ENCODE measurements at regions not wholly inside any gene's neighbourhood (a gene's known extent, or its start where the extent isn't known, plus 50 kb on each side); places are given as distances from the start of the nearest gene placed in this dataset.

DNA sequence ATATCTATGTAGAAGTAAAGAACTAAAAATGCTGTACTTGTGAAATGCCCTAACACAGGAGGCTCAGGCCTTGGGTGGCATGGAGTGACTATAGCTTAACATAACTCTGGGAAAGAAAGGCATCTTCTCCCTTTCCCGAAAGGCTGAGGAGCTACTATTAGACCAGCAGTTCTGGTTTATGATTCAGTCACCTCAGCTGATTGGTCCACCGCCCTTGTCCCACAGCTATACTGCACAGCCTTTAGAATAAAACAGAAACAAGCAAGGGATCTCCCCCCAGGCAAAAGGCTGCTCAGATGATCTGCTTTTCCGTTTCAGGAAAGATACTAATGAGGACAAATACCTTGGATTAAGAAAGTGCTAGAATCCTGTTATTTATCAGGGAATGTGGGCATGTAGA, 171.3 kb downstream of the SNCA start:
- DNase-seq = no peak

DNA sequence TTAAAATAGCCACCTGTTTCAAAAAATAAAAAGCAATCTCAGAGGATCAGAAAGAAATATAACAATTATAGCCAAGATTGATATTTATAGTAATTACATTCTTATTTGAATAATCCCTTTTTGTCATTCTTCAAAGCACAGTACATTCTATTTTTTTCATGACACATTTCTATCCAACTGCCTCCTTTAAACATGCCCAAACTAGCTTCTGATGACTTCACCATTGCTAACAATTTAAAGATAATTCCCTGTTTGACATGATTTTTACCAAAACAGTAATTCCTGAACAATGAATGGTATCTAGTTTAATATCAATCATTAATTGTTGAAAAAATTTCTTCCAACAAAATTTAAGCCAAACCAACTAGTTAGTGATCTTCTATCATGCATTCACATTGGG, 172.4 kb downstream of the SNCA start:
- no peak for DNase-seq

DNA sequence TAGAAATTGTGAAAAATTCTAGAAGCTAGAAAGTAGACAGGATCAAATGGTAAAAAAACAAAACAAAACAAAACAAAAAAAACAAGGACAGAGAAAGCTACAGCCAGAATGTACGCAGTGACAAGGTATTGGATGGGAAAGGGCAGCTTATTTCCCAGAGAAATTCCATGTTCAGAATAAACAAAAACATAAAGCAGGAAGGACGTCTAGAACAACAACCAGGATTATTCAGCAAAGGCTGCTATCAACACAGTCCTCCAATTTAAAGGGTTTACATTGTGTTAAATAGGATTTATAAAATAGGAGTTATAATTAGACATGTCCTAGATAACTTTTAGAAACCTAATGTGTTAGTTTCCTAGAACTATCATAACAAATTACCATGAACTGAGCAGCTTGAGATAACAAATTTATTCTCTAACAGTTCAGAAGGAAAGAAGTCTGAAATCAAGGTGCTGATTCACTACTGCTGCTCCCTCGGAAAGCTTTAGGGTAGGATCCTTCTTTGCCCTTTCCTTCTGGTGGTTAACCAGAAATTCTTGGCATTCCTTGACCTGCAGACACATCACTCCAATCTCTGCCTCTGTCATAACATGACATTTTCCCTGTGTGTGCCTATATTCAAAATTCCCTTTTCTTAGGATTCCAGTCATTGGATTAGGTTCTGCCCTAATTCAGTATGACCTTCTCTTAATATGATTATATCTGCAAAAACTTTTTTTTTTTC, 175.6 kb downstream of the SNCA start:
- no peak for DNase-seq

DNA sequence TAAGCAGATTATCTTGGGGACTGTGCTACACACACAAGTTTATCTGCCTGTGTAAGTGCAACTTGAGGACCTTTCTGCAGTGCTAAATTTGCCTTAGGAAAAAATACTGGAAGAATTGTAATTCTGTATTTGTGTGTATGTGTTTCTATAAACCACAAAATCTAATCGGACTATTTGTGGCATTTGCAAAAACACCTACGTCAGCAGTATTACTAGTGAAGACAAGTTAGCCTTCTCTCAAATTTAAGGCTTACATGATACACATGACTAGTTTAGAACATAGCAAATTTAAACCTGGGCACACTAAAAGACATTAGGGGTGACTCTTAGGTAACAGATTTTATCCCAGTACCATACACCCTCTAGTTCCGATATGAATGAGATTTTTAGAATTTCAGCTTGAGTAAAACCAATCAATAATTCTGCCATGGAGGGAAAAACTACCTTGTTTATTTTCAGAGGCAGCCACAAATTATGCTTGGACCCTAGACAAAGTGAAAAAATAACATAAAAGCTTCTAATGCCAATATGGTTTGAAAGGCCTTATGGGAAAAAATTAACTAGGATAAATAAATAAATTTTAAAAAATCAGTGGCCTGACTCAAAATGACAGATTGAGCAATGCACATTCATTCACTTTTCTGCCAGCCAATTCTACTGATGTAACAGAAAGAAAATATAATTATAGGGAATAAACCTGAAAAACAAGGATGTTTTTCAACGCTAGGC, 176.4 kb downstream of the SNCA start:
- no peak for DNase-seq

DNA sequence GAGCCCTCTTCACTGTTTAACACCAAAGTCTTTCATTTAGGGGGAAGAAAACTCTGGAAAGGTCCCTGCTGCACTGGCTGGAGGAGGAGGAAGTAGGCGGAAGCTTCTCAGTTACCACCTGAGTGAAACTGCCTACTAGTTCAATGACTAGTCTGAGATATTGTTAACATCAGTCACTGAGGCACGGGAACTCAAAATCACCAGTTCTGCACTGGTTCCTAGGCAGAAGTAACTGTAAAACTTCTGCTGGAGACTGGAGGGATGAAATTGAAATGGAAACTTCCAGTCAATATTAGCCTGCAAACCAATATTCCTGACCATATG, 178.3 kb downstream of the SNCA start:
- no peak for DNase-seq

DNA sequence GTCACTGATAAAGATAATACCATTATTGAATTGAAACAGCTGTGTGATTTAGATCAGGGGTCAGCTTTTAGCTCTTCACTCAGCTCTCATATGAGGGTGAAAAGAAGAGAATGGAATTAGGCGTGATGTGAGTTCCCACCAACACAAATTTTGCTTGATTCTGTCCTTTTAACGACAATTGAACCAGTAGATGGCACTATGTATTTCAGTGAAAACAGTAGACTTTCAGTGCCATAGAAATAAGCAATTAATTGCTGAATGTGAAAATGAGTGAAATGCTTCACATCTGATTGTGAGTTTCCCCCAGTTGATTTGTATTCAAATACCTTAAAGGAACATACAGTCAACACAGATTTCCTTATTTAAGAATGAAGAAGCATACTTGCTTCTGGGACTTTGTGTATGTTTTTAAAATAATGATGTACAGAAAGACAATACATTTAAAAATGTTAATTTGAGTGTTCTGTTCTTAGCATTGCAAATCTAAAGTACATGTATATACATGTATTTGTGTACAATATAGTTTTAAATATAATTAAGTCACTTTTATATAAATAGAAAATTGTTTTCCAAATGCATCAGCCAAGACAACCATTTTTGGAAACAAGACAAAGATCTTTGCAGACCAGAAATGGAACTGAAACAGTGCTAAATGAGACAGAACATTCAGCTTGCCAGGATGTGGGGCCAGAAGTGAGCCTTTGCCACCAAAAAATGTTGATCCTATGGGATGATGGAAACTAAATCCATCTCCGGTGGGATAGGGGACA, 178.8 kb downstream of the SNCA start:
- DNase-seq = no peak

DNA sequence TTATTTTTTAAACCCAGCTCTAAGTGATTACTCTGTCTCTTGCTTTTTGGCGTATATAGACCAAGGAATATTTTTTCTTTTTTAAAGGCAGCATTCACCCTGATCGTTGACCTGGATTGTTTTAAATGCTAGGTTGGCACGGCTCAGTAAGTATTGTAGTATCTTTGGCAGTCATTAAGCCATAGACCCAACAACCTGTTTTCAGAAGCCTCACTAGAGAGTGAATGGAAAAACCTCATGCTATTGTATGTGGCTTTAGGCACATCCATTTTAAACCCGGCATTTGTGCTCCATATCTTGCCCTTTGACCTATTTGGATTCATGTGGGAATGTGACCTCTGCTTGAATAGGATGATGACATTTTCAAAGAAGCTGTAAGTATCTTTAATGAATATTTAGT, 183.9 kb downstream of the SNCA start:
- no peak for DNase-seq

DNA sequence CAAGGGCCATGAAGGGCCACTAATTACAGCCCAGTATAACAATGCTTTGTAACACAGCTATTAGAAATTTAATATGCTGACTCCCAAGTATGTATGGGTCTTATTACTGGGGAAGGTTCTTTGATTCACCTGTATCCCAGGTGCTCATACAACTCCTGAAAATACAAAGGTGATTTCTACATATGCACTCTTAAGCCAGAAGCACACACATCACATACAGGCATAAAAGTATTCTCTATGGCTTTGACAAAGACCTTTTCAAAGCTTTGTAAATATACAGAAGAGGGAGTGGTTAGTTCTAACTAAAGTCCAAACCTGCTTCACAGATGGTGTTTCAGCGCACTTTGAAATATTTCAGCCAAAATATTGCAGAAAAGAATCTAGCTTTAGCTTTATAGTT, 191.5 kb downstream of the SNCA start:
- DNase-seq = no peak

DNA sequence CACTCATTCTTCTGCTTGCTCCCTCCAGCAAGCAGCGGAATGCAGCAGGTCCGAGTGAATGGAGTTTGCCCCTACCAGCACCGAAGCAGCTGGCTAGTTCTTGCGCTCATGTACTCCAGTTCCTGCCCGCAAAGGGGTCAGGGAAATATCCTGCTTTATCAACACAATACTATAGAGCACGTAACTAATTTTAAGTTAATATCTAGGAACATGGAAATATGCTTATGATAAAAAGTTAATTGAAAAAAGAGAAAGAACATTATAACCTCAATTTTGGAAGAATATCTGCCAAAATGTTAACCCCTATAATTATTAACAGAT, 195.6 kb downstream of the SNCA start:
- DNase-seq = no peak

DNA sequence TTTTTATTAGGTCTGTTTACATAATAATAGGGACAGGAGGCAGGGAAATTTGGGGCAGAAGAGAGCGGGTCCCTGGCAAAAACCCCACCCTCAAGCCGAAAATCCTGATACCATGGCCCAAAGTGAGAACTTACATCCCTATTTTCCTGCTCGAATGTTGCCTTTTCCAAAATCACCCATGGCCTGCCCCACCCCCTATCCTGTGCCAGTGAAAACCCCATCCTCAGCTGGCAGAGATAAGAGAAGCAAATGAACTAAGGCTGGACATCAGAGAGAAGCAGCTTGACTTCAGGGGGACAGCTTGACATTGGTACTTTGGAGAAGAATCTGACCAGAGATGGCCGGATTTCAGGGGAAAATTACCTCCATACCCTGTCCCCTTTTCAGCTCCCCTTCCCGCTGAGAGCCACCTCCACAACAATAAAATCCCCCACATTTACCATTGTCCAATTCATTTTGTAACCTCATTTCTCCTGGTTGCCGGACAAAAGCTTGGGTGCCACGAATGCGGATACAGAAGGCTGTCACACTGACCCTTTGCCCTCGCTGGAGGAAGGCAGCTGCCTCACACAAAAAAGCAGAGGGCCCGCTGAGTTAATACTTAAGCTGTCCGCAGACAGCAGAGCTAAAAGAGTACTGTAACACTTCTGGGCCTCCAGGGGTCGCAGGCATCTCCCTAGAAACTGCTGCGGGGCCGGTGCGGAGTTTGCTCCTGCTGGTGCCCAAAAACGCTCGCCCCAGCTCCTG, 196.2 kb downstream of the SNCA start:
- no peak for DNase-seq

DNA sequence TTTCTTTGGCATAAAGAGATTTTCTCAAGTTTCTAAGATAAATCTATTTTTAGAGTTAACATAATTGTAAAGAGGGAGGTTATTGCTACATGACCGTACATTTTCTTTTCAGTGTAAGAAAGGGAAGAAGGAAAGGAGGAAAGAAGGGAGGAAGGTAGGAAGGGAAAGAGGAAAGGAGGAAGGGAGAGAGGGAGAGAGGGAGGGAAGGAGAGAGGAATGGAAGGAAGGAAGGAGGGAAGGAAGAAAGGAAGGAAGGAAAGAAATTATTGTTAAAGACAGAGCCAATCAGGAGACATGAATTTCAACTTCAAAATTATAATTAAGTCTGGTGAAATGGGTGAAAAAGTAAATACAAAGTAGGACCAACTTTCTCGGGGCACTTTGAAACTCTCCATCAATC, 197.6 kb downstream of the SNCA start:
- no peak for DNase-seq

DNA sequence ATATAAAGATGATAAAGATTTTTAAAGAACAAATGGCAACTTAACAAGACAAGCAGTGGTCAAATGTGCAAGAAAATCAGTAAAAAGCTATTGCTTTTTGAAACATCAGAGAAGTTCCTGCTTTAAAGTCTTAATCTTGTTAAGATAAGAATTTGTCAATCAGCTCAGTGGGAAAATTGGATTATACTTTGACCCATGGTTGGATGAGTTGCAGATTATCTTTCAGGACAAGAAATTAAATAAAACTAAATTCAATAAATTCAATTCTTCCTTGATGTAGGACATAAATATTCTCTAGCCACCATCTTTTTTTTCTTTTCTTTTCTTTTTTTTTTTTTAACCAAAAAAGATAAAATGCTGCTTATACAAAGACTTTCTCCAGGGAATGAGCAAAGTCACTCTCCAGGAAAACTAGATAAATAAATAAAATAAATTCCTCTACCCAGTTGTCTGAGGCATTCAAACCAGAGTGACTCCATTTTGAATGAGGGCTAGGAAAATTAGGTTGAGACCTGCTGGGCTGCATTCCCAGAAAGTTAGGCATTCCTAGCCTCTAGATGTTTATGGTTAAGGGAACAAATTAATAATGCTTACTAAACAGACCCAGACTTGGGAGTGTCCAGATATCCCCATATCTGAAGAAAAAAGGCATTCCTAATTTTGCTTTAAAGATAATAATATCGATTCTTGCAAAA, 211.2 kb downstream of the SNCA start:
- no peak for DNase-seq

DNA sequence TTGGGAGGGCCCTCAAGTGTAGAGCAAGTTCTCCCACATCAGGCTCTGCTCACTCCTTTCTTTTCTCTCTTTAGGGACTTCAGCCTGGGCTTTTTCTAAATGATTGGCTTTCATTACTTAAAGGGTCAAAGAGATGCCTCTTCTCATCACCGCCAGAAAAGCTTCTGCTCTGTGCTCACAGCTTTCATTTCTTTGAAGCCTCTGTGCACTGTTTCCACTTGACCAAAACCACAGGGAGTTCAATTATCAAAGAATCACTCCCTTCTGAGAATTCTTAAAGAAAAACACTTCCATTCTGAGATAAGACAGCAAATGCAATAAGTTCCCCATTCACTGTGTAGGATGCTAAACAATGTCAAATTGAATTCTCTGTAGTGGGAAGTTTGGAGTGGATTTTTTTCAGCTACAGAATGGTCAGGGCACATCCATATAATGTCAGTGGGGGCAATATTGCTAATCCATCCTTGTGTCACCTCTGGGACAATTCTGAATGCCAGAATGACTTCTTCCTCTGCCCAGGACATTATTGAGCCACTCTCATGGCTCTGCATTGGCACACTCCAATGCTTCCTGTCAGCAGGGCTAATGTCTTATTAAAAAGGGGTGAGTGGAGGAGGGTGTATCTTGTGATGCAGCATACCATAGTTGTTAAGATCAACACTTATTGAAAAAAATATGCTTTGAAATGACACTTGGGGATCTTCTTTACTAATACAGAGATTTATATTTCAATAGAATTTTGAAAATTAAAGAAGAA, 217.6 kb downstream of the SNCA start:
- DNase-seq = no peak

DNA sequence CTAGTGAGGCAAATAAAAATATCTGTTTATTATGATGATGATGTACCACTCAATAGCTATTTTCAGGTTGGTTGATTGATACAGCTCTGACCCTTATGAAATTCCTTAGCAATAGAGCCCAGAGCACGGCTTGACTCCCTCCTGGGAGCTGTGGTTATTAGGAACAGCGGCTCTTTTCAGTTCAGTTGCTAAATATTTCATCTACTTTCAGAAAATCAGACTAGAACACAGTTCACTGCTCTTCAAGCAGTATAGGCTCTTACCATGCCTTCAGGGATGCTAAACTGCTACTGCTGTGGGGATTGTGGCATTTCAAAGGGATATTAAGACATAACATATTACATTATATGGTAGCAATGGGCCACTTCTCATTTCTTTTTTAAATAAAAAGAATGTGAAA, 218.8 kb downstream of the SNCA start:
- no peak for DNase-seq

DNA sequence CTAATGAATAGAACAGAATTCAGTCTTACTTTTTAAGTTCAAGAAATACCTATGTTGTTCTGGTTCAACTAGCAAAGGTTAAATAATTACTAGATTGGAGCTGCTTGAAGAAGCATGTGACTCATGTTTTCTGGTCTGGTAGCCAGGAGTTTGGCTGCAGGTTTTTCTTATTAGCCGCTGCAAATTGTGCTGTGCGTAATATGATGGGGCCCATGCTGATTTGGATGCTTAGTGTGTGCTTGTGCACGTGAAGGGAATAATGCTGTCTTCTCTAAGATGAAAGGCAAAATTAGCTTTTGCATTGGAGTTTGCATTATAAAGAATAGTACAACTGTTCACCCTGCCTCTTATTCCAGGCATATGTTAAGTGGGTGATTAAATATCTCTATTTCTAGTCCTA, 219.6 kb downstream of the SNCA start:
- DNase-seq = no peak

DNA sequence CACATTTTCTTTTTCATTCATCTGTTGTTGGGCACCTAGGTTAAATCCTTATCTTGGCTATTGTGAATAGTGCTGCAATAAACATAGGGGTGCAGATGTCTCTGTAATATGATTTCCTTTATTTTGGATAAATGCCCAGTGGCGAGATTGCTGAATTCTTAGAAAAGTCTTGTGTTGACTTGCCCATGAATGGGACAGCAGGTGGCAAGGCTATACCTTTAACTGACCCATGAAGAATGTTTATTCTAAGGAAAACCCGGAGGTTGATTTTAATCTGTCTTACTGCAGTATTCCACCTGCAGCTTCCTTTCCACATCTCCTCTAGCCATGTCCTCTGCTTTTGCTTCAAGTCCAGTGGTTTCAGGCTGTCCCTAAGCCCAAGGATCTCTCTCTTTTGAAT, 220.6 kb downstream of the SNCA start:
- no peak for DNase-seq

DNA sequence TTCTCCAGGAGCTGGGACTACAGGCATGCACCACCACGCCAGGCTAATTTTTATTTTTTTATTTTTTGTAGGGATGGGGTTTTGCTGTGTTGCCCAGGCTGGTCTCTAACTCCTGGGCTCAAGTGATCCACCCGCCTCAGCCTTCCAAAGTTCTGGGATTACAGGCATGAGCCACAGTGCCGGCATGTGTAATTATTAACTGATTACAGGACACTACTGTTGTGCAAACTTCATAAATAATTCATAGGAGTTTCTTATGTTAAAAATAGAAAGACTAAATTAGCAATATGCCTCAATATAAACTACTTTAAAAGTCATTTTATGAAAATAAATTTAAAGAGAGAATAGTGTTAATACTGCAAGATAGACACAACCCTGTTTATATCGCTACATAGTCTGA, 221.9 kb downstream of the SNCA start:
- DNase-seq = no peak

DNA sequence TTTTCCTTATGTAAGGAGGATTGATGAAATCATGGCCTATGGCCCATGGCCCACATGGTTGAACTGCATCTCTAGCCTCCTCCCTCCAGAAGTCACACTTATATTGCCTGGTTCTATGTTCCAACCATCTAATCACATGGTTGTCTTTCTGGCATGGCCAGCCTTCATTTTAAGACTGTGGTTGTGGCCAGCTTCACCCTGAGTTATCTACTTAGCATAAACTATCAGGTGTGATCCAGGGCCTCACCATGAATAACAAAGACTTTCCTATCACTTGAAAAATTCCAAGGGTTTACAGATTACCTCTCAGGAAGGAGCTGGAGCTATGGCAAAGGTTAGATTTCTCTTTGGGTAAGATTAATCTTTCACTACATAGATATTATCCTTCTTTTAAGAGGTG, 222.8 kb downstream of the SNCA start:
- DNase-seq = no peak

DNA sequence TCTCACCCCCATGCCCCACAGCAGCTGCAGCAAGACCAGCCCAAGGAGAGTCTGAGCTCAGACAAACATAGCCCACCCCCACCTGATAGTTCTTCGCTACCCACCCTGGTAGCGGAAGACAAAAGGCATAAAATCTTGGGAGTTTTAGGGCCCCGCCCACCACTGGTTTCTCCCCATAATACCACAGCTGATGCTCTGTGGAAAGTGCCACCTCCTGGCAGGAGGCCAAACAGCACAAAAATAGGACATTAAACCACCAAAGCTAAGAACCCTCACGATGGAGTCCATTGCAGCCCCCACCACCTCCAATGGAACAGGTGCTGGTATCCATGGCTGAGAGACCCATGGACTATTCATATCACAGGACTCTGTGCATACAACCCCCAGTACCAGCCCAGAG, 226.7 kb downstream of the SNCA start:
- no peak for DNase-seq

DNA sequence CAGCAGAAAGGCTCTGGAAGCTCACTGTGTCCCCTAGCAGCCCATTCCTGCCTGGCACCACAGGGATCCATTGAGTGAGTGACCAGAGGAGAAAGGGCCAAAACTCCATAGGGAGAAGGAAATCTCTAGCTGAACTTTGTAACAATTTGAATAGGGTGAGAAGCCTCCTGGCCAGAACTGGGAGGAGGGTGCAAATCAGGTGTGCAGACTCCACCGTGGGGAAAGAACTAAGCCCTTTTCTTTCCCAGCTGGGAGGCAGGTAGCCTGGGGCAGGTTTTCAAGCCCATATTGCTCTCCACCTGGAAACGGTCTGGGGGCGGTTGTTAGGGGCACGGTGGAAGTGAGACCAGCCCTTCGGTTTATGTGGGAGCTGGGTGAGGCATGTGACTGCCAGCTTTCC, 227.2 kb downstream of the SNCA start:
- DNase-seq = no peak

DNA sequence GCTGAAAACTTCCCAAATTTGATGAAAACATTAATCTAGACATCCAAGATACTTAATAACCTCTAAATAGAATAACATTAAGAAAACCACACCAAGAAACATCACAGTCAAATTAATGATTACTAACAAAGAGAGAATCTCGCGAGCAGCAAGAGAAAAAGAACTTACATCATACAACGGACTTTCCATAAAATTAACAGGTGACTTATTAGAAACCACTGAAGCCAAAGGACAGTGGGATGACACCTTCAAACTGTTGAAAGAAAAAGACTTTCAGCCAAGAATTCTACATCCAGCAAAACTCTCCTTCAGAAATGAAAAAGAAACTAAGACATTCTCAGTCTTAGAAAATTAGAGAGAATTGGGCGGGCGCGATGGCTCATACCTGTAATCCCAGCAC, 232.0 kb downstream of the SNCA start:
- no peak for DNase-seq

DNA sequence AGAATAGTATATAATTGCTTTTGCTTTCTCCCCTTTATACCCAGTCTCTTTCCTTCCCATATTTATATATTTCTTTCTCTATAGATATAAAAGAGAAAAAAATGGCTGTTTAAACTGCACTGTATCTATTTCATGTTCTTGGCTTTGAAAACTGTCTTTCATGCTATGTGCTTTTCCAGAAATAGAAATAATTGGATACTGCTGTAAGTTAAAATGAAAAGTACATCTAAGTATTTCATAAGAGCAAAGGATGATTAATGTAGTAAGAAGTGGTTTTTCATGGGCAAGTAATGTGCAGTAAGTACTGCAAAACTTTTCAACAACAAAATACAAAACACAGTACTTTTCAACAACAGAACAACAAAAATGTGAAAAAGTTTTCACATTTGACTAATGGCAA, 237.9 kb downstream of the SNCA start:
- DNase-seq = no peak
